ENCODE measurements at regions not wholly inside any gene's neighbourhood (a gene's known extent, or its start where the extent isn't known, plus 50 kb on each side); places are given as distances from the start of the nearest gene placed in this dataset.

GRCh38 chr2:189364607-189365006, 76.7 kb upstream of the WDR75 start:
- intact Hi-C loops (cut with DNase I; ENCODE audit: low total_unique reads), result no loop called here
- TF ChIP-seq CTCF (IDR thresholded peaks at IDR 0.05 in 4 of 5, conservative IDR thresholded peaks at IDR 0.05 in 1 of 5), result no peak
- no peak for TF ChIP-seq POLR2A (IDR thresholded peaks at IDR 0.05)
- in situ Hi-C loops (cut with MboI; ENCODE audit: low sequenced_read_pairs in 4 of 4), result no loop called here

GRCh38 chr2:189366349-189366748, 74.9 kb upstream of the WDR75 start:
- H3K36me3 ChIP-seq, result no peaks in the 10 kb centered on the region
- H3K4me1 ChIP-seq, result peaks cover 0 to 4% of the 10 kb centered on the region in 2 donors
- ATAC-seq (no peak), DNase-seq (no peak)
- no peak for TF ChIP-seq CTCF (IDR thresholded peaks at IDR 0.05 in 4 of 5, conservative IDR thresholded peaks at IDR 0.05 in 1 of 5)
- no peak for TF ChIP-seq POLR2A (IDR thresholded peaks at IDR 0.05)
- H3K4me3 ChIP-seq, result no peak overlapping the region
- H3K27me3 ChIP-seq, result no peaks in the 10 kb centered on the region
- in situ Hi-C loops (cut with MboI; ENCODE audit: low sequenced_read_pairs in 4 of 4), result no loop called here
- H3K27ac ChIP-seq, result no peak overlapping the region
- H3K9me3 ChIP-seq, result no peaks in the 10 kb centered on the region
- intact Hi-C loops (cut with DNase I; ENCODE audit: low total_unique reads), result no loop called here

More at GRCh38 chr2:189364607-189365006, 76.7 kb upstream of the WDR75 start:
- H3K36me3 ChIP-seq, result no peaks in the 10 kb centered on the region
- no peak overlapping the region for H3K4me3 ChIP-seq
- DNase-seq (no peak), ATAC-seq (no peak)
- H3K27ac ChIP-seq, result no peak overlapping the region
- H3K9me3 ChIP-seq, result no peaks in the 10 kb centered on the region
- H3K4me1 ChIP-seq, result peaks cover 0 to 4% of the 10 kb centered on the region in 2 donors
- no peaks in the 10 kb centered on the region for H3K27me3 ChIP-seq

DNA sequence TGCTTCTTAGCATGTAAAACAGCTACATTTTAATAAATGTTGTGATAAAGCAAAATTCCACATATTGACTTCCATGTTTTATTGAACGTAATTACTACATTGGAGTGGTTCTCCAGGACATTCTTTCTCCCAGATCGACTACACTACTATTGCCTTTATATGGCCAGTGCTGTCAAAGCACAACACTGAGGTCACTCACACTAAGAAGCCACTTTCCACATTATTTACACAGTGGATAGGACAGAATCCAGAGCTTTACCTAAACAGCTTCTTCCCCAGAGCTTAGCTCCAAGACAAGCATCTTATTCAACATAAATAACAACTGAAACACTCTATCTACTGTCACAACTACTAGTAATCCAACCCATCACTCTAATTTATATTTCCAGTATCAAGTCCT, 73.9 kb upstream of the WDR75 start:
- in situ Hi-C loops (cut with MboI; ENCODE audit: low sequenced_read_pairs in 4 of 4) (no loop called here), intact Hi-C loops (cut with DNase I; ENCODE audit: low total_unique reads) (no loop called here)
- Histone ChIP-seq H3K9me3 (no peaks in the 10 kb centered on the region), H3K4me1 (peaks cover 0 to 4% of the 10 kb centered on the region in 2 donors), H3K4me3 (no peak overlapping the region), H3K27me3 (no peaks in the 10 kb centered on the region), H3K36me3 (no peaks in the 10 kb centered on the region), H3K27ac (no peak overlapping the region)
- ATAC-seq (no peak), DNase-seq (no peak)
- TF ChIP-seq POLR2A (IDR thresholded peaks at IDR 0.05), result no peak
- no peak for TF ChIP-seq CTCF (IDR thresholded peaks at IDR 0.05 in 4 of 5, conservative IDR thresholded peaks at IDR 0.05 in 1 of 5)

DNA sequence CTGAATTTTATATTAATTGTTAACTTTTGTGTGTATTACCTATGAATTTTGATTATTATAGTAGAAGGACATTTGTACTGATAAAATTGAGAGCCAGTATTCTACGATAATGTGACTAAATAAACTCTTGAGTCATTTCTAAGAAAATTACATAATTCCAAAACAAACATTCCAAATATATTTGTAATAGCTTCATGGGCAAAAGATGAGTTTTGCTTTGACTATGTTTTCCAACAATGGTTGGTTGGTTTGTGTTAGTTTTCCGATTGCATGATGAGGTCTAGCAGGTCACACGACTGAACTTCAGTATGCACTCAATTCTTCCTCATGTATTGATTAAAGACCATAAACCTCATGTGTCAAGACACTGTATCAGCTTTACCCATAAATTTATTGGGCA, 71.7 kb upstream of the WDR75 start:
- no peak overlapping the region for H3K27ac ChIP-seq
- peak in 1 of 2 donors; percentile 46 for ATAC-seq
- TF ChIP-seq CTCF (IDR thresholded peaks at IDR 0.05 in 4 of 5, conservative IDR thresholded peaks at IDR 0.05 in 1 of 5), result no peak
- no peak for TF ChIP-seq POLR2A (IDR thresholded peaks at IDR 0.05)
- no peak overlapping the region for H3K4me3 ChIP-seq
- H3K4me1 ChIP-seq, result no peaks in the 10 kb centered on the region
- no peaks in the 10 kb centered on the region for H3K9me3 ChIP-seq
- no peaks in the 10 kb centered on the region for H3K27me3 ChIP-seq
- DNase-seq, result no peak
- in situ Hi-C loops (cut with MboI; ENCODE audit: low sequenced_read_pairs in 4 of 4) (no loop called here), intact Hi-C loops (cut with DNase I; ENCODE audit: low total_unique reads) (no loop called here)
- H3K36me3 ChIP-seq, result no peaks in the 10 kb centered on the region

- Histone ChIP-seq H3K9me3 (no peaks in the 10 kb centered on the region), H3K27ac (no peak overlapping the region), H3K4me3 (no peak overlapping the region), H3K4me1 (no peaks in the 10 kb centered on the region), H3K27me3 (no peaks in the 10 kb centered on the region), H3K36me3 (no peaks in the 10 kb centered on the region)
- in situ Hi-C loops (cut with MboI; ENCODE audit: low sequenced_read_pairs in 4 of 4), result no loop called here
- ATAC-seq, result no peak
- intact Hi-C loops (cut with DNase I; ENCODE audit: low total_unique reads), result no loop called here
- no peak for TF ChIP-seq POLR2A (IDR thresholded peaks at IDR 0.05)
- TF ChIP-seq CTCF (IDR thresholded peaks at IDR 0.05 in 4 of 5, conservative IDR thresholded peaks at IDR 0.05 in 1 of 5), result no peak
- DNase-seq, result no peak
These were observed 70.6 kb upstream of the WDR75 start for GRCh38 chr2:189370719-189371118.

Data from gastrocnemius medialis (tissue), 4 donors.